ENCODE measurements at regions not wholly inside any gene's neighbourhood (a gene's known extent, or its start where the extent isn't known, plus 50 kb on each side); places are given as distances from the start of the nearest gene placed in this dataset.
"Not testable (repeated sequence)": the region's sequence is repeated elsewhere in the genome, so short reads cannot be mapped to it uniquely, and the experiment has no call there.

DNA sequence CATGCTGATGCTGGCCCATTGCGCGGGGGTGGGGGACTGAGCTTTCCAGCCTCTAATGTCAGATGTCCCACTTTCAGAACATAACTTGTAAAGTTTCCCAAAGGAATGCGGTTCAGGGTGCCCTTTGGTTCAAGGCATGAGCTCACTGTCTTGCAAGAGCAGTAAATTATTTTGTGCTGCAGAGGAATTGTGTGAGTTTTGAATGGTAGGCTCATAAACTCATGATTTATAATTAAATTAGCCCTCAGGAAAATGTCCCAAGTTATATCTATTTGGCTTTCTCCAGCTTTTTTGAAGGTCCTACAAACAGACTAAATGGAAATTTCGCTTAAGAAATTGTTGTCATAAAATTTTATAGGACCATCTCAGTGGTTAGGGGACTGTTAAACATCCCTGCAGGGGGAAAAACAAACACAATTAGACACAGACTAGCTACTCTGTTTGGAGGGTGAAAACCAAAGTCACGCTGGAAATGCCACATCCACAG, 321.8 kb downstream of the HS3ST3B1 start:
- no peak for DNase-seq (ENCODE audit: low read depth in 3 of 3)

- no peak for DNase-seq (ENCODE audit: low read depth in 3 of 3)
Observed at GRCh38 chr17:14621826-14622614, 321.1 kb downstream of the HS3ST3B1 start.

DNA sequence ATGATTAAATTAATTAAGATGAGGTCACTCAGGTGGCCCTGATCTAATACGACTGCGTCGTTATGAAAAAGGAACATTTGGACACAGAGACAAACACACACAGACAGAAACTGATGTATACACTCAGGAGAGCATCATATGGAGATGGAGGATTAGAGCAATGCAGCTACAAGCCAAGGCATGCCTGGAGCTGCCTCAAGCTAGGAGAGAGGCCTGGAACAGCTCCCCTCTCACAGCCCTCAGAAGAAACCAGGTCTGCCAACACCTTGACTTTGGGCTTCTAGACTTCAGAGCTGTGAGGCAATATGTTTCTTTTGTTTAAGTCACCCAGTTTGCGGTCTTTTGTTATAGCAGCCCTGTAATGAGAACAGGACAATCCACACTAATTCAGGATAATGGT, 318.9 kb downstream of the HS3ST3B1 start:
- no peak for DNase-seq (ENCODE audit: low read depth in 3 of 3)

DNA sequence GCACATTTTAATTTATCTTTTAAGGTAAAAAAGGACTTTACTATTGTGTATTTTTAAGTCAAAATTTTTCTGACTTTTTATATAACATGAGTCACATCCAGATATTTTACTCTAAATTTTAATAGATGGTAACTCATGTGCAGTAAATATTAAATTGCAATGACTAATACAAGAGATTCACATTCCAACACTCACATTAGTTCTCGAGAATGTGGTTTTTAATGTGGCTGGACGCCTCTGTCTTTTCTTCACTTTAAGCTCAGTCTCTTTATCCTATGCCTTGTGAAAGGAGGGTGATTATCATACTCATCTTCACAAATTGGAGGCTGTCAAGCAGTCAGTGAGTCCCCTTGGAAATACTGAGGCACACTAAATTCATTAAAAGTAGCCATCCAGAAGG, 315.6 kb downstream of the HS3ST3B1 start:
- no peak for DNase-seq (ENCODE audit: low read depth in 3 of 3)

- no peak for DNase-seq (ENCODE audit: low read depth in 3 of 3)
Observed at GRCh38 chr17:14605267-14605599, 304.4 kb downstream of the HS3ST3B1 start.

DNA sequence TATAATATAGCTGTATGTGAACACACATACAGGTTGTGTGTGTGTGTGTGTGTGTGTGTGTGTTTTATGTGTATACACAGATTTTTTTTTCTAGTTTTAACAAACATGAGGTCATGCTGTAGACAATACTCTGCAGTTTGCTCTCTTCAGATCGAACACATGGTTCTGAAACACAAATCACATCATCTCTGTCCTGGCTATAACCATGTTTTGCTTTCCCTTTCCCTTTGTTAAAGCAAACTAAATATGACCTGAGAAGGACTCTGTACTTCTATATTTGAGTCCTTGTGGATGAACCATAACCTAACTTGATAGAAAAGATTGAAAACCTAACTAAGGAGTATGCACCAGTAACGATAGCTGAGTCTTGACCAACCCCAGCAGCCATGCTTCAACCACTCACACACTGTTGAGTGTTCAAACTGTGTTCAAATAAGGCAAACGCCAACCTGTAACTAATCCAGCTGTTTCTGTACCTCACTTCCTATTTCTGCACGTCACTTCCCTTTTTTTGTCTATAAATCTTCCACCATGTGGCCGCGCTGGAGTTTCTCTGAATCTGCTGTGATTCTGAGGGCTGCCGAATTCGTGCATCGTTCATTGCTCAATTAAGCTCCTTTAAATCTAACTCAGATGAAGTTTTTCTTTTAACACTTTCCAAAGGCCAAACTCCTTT, 303.8 kb downstream of the HS3ST3B1 start:
- no peak for DNase-seq (ENCODE audit: low read depth in 3 of 3)

- no peak for DNase-seq (ENCODE audit: low read depth in 3 of 3)
Observed at GRCh38 chr17:14596224-14596623, 295.3 kb downstream of the HS3ST3B1 start.

DNA sequence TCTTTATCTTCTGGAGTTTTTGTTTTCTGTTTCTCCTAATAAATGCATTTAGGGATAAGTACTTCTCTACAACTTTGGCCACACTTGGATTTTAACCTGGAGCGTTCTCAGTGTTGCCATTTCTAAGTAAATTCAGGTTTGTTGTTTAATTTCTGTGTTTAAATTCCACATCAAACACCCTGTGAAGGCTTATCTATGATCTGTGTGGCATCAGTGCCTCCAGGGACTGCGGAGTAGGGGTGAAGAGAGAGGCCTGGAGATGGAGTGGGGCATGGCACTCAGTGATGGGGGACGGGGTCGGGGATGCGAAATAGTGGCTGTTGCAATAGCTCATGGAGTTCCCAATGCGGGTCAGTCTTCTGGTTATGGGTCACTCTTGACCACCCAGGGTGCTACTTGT, 294.8 kb downstream of the HS3ST3B1 start:
- no peak for DNase-seq (ENCODE audit: low read depth in 3 of 3)

DNA sequence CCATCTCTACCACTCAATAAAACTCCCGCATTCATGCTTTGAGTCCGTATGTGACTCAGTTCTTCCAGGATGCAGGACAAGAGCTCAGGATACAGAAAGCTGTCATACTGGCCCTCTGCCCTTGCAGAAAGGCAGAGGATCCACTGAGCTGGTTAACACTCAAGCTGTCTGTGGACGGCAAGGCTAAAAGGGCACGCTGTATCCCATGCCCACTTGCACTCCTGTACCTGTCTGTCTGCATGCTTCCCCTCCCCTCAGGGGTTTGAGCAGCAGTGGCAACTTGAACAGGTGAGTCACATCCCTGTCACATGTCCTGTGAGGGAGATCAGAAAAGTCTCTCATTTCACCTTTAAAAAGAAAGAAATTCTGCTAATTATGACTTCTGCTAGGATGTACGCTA, 293.8 kb downstream of the HS3ST3B1 start:
- no peak for DNase-seq (ENCODE audit: low read depth in 3 of 3)

DNA sequence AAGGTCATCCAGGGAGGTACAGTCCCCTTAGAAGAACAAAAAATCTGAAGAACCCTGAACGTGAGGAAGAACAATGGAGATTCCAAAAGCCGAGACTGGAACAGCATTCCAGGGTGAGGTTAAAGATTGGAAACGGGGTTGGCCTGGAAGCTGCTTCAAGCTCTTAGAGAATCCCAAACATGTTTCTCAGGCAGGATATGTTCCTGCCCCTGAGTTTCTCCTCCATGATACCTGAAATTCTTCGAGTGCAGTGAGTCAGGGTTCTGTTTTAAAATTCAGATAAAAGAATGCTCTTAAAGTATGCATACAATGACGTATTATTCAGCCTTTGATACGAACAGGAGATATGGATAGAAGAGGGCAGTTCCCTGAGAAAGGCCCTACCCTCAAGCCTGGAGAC, 293.1 kb downstream of the HS3ST3B1 start:
- no peak for DNase-seq (ENCODE audit: low read depth in 3 of 3)

GRCh38 chr17:14590459-14591250, 289.8 kb downstream of the HS3ST3B1 start:
- no peak for DNase-seq (ENCODE audit: low read depth in 3 of 3)

DNA sequence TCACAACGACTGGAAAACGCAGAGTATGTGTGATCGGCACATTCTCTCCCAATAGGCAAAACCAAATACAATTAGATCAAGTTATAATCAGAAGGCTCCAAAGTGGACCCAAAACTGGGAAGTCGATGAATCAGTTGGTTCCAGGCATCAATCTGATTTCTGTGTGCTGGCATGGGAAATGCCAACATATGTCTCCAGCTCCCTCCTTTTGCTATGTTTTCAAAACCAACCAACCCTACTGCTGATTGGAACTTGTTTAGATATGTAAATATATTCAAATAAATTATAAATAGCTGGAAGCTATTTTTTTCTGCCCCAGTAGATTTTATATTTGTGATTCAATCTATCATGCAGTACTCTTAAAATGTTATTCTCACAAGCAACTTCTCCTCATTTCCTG, 284.2 kb downstream of the HS3ST3B1 start:
- DNase-seq (ENCODE audit: low read depth in 3 of 3), result no peak

GRCh38 chr17:14582996-14583395, 282.1 kb downstream of the HS3ST3B1 start:
- no peak for DNase-seq (ENCODE audit: low read depth in 3 of 3)

DNA sequence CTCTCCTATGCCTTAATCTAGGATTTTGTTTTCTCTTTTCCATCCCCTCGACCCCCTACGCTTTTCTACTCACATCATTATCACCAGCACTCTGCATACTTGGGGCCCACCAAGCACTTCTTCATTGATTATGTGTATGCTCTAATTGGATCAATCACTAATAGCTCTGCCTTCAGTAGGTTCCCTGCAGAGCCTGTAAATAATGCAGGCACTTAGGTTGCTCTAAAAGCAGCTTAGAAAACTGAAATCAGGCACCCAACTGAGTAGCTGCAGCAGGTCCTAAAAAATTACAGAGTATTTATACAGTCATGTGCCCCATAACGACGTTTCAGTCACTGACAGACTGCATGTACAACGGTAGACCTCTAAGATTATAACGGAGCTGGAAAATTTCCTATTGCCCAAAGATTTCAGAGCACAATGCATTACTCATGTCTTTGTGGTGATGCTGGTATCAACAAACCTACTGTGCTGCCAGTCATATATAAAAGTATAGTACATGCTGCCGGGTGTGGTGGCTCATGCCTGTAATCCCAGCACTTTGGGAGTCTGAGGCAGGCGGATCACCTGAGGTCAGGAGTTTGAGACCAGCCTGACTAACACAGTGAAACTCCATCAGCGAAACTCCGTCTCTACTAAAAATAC, 280.4 kb downstream of the HS3ST3B1 start:
- no peak for DNase-seq (ENCODE audit: low read depth in 3 of 3)

GRCh38 chr17:14580499-14580898, 279.6 kb downstream of the HS3ST3B1 start:
- no peak for DNase-seq (ENCODE audit: low read depth in 3 of 3)

- DNase-seq (ENCODE audit: low read depth in 3 of 3), result no peak
Observed at GRCh38 chr17:14579716-14580115, 278.8 kb downstream of the HS3ST3B1 start.

DNA sequence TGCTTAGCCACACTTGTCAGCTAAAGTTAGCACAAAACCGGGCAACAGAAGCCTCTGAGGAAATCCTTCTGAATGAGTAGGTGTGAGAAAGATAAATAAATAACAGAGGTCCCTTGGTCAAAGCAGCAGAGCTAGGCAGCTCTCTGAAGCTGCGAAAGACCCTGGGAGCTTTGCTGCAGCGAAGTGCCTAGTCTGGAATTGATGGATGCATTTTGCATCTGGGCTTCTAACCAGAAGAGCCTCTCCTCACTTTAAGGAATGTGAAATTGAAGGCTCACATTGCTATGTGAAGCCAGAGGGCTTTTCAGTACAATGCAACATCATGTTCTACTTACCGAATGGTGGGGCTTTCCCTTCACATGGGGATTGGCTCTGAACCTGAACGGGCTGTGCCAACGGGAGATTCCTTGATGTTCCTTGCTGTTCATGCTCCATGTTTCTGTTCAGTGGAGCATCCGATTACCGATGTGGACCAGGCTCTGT, 274.6 kb downstream of the HS3ST3B1 start:
- no peak for DNase-seq (ENCODE audit: low read depth in 3 of 3)

- not testable (repeated sequence) for DNase-seq (ENCODE audit: low read depth in 3 of 3)
Observed at GRCh38 chr17:14560325-14560724, 259.4 kb downstream of the HS3ST3B1 start.

- no peak for DNase-seq (ENCODE audit: low read depth in 3 of 3)
Observed at GRCh38 chr17:14559264-14560119, 258.6 kb downstream of the HS3ST3B1 start.

DNA sequence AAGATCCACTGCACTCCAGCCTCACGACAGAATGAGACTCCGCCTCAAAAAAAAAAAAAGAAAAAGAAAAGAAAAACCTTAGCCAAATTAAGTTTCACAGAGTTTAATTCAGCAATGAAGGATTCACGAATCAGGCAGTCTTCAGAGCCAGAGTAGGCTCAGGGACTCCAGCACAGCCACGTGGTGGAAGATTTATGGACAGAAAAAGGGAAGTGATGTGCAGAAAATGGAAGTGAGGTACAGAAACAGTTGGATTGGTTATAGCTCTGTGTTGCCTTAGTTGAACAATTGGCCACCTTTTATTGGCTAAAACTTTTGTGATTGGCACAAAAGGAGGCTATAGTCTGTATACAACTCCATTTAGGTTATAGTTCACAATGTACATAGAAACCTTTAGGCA, 256.6 kb downstream of the HS3ST3B1 start:
- no peak for DNase-seq (ENCODE audit: low read depth in 3 of 3)

- DNase-seq (ENCODE audit: low read depth in 3 of 3), result no peak
Observed at GRCh38 chr17:14553847-14554246, 253.0 kb downstream of the HS3ST3B1 start.
